Naive thymus-derived CD8-positive, alpha-beta T cell (primary cell): ENCODE measurements at regions not wholly inside any gene's neighbourhood (a gene's known extent, or its start where the extent isn't known, plus 50 kb on each side); places are given as distances from the start of the nearest gene placed in this dataset.
"Not testable (repeated sequence)": the region's sequence is repeated elsewhere in the genome, so short reads cannot be mapped to it uniquely, and the experiment has no call there.

Source experiments
- ATAC-seq, 2 donors: fragments of 150-1000 bp; cut with Tn5 transposase in 1 of 2; sonication (Bioruptor Pico), chemical (Tn5 transposase) in 1 of 2; 1 replicate in 1 of 2; 2 replicates in 1 of 2; pipeline ENCODE4 v1.10.0; 2021; ENCODE audit warnings: mild to moderate bottlenecking in 2 of 2, moderate library complexity in 2 of 2
- POLR2A ChIA-PET: fragments of 350-600 bp; sonication (Branson Sonifier 250); formaldehyde crosslinking; loops from one replicate; lab custom pipeline; 2021; ENCODE audit warnings: antibody characterized with exemption; lab: Charles Lee
- DNase-seq, 10 donors: peaks; one replicate each; pipeline versions ENCODE4 v3.0.0 to v3.0.0-alpha.2; 2020 to 2022
- H3K27ac Mint-ChIP-seq, 10 donors: one replicate each; pipeline ENCODE4 v1.8.0; 2020 to 2022; ENCODE audit warnings: mild to moderate bottlenecking in 10 of 10, mixed read lengths in 10 of 10, moderate library complexity in 4 of 10, inconsistent platforms in 1 of 10
- H3K27me3 Mint-ChIP-seq, 5 donors: one replicate each; pipeline ENCODE4 v1.8.0; 2021 to 2022; ENCODE audit warnings: mixed read lengths in 5 of 5
- H3K36me3 Mint-ChIP-seq, 3 donors: one replicate each; pipeline ENCODE4 v1.8.0; 2020 to 2022; ENCODE audit warnings: mixed read lengths in 3 of 3, mild to moderate bottlenecking in 2 of 3, inconsistent platforms in 1 of 3
- H3K4me1 Mint-ChIP-seq, 4 donors: one replicate each; pipeline ENCODE4 v1.8.0; 2021 to 2022; ENCODE audit warnings: mixed read lengths in 4 of 4
- H3K4me3 Mint-ChIP-seq, 10 donors: one replicate each; pipeline ENCODE4 v1.8.0; 2020 to 2022; ENCODE audit warnings: mild to moderate bottlenecking in 10 of 10, mixed read lengths in 10 of 10, moderate library complexity in 6 of 10, inconsistent platforms in 1 of 10
- H3K9me3 Mint-ChIP-seq, 9 donors: one replicate each; pipeline ENCODE4 v1.8.0; 2020 to 2022; ENCODE audit warnings: mixed read lengths in 9 of 9, mild to moderate bottlenecking in 3 of 9, inconsistent platforms in 1 of 9, moderate library complexity in 1 of 9

DNA sequence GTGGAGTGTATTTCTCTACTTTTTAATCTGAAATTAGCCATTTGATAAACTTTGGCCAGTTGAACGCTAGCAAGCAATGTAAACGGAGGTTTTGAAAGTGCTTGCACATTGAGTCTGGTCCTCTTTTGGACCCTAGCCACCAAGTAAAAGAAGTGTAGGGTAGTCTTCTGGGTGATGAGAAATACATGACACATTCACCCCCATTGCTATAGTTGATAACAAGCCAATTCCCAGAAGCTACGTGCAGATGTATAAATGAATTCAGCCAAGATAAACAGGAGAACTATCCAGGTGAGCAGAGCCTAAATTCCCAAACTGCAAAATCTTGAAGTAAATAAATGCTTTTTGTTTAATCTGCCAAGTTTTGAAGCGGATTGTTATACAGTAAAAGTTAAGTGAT, 965.4 kb upstream of the GRIA3 start:
- peaks cover 0 to 7% (median 0%) of the 10 kb centered on the region in 9 donors for H3K9me3 Mint-ChIP-seq
- H3K27me3 Mint-ChIP-seq, result peaks cover 0 to 8% (median 0%) of the 10 kb centered on the region in 5 donors
- H3K36me3 Mint-ChIP-seq, result no peaks in the 10 kb centered on the region
- no peaks in the 10 kb centered on the region for H3K4me1 Mint-ChIP-seq
- no peak overlapping the region for H3K4me3 Mint-ChIP-seq
- ATAC-seq, result no peak
- POLR2A ChIA-PET, result no interaction called here
- no peak overlapping the region for H3K27ac Mint-ChIP-seq
- no peak for DNase-seq

DNA sequence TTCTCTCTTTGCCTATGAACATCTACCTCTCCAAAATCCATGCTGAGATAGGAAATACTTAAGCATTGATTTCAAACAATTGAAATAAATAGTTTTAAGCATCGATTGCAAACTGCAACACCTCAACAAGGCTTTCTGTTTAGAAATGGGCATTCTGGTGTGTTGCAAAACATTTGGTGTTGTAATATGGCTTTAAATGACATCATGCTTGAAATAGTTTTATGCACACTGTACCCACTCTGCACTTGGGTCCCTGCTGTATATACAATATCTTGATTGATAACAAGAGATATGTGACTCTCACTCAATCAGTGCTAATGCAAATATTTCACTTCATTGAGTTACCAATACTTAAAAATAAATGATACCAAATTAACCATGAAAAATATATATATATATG, 964.9 kb upstream of the GRIA3 start:
- POLR2A ChIA-PET, result no interaction called here
- ATAC-seq, result no peak
- H3K9me3 Mint-ChIP-seq, result peaks cover 0 to 7% (median 0%) of the 10 kb centered on the region in 9 donors
- H3K4me3 Mint-ChIP-seq, result no peak overlapping the region
- H3K27ac Mint-ChIP-seq, result no peak overlapping the region
- no peak for DNase-seq
- H3K36me3 Mint-ChIP-seq, result no peaks in the 10 kb centered on the region
- H3K27me3 Mint-ChIP-seq, result peaks cover 0 to 8% (median 0%) of the 10 kb centered on the region in 5 donors
- H3K4me1 Mint-ChIP-seq, result no peaks in the 10 kb centered on the region

DNA sequence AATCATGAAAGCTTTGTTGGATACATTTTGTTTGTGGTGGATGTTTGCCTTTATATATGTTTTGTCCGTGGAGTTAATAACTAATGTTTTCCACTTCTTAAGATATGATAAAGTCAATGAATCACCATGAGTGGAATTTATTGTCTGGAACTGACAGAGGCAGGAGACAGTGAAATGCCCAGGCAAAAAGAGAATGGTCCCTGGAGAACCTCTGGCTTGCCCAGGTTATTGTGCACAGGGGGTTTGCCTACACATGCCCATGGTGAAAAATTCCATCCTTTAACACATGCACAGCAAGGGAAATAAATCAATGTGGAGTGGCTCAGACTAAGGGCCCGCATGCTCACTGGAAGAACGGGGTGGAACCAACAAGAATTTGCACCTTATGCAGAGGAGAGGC, 964.3 kb upstream of the GRIA3 start:
- ATAC-seq, result no peak
- no peak overlapping the region for H3K4me3 Mint-ChIP-seq
- no peak for DNase-seq
- H3K36me3 Mint-ChIP-seq, result no peaks in the 10 kb centered on the region
- H3K27ac Mint-ChIP-seq, result no peak overlapping the region
- POLR2A ChIA-PET, result no interaction called here
- H3K27me3 Mint-ChIP-seq, result peaks cover 0 to 11% (median 0%) of the 10 kb centered on the region in 5 donors
- H3K4me1 Mint-ChIP-seq, result no peaks in the 10 kb centered on the region
- H3K9me3 Mint-ChIP-seq, result peaks cover 0 to 7% (median 2%) of the 10 kb centered on the region in 9 donors

DNA sequence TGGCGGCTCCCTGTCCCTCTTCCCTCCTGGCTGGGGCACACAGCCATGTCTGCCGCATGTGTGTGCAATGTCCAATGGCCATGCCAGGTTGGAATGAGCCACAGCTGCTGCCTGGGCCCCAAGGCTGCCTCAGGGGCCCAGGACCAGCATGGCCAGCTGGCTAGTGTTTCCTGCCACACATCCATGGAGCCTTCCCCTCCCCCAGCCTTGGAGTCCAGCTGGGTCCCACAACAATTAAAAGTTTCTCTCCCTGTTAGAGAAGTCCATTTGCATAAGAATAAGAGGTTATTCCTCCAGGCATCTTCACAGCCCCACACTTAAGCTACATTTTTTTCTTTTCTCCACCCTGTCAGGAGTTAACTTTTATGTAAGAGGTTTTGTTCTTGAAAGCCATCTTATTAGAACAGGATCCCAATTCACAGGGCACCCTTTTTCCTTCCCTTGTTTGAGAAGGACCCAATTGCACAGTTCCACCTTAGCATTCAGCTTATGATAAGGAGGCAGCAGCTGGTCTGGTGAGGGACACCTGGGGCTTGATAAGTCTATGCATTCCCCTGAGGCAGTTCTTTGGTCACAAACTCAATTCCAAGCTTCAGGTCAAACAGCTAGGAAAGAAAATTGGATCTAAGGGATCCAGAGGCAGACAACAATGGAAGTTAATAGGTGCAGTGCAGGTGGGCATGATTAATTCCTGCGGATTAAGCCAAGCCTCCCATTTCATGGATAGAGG, 963.3 kb upstream of the GRIA3 start:
- no peak for DNase-seq
- H3K27me3 Mint-ChIP-seq, result peaks cover 0 to 13% (median 0%) of the 10 kb centered on the region in 5 donors

DNA sequence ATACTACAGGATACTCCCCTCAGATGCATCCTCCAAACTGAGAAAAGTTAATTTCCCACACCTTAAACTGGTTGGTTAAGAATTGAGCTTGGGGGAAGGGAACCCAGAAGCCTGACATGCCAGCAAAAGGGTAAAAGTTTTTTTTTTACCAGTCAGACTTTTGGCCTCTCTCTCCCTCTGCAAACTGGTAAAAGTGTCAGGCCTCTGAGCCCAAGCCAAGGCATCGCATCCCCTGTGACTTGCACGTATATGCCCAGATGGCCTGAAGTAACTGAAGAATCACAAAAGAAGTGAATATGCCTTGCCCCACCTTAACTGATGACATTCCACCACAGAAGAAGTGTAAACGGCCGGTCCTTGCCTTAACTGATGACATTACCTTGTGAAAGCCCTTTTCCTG, 962.3 kb upstream of the GRIA3 start:
- peaks cover 0 to 13% (median 0%) of the 10 kb centered on the region in 5 donors for H3K27me3 Mint-ChIP-seq
- ATAC-seq, H3K4me1 Mint-ChIP-seq, POLR2A ChIA-PET, H3K27ac Mint-ChIP-seq, H3K4me3 Mint-ChIP-seq, DNase-seq, H3K36me3 Mint-ChIP-seq: not testable (repeated sequence)
- H3K9me3 Mint-ChIP-seq, result peaks cover 0 to 18% (median 3%) of the 10 kb centered on the region in 9 donors

More for the DNA sequence above, 963.3 kb upstream of the GRIA3 start:
- Mint-ChIP-seq H3K4me1 (no peaks in the 10 kb centered on the region), H3K27ac (no peak overlapping the region), H3K4me3 (no peak overlapping the region), H3K36me3 (peaks cover 0 to 2% (median 0%) of the 10 kb centered on the region in 3 donors), H3K9me3 (peaks cover 0 to 14% (median 2%) of the 10 kb centered on the region in 9 donors)
- ATAC-seq, result no peak
- POLR2A ChIA-PET, result no interaction called here

DNA sequence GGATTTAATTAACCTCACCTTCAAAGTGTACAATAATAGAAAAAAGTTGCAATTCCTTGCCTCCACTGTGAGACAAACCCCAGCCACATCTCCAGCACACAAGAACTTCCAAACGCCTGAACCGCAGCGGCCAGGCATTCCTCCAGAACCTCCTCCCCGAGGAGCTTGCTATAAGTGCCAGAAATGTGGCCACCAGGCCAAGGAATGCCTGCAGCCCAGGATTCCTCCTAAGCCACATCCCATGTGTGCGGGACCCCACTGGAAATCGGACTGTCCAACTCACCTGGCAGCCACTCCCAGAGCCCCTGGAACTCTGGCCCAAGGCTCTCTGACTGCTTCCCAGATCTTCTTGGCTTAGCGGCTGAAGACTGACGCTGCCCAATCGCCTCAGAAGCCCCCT, 959.9 kb upstream of the GRIA3 start:
- H3K27ac Mint-ChIP-seq, H3K4me3 Mint-ChIP-seq: not testable (repeated sequence)
- H3K9me3 Mint-ChIP-seq, result peaks cover 0 to 18% (median 3%) of the 10 kb centered on the region in 9 donors

DNA sequence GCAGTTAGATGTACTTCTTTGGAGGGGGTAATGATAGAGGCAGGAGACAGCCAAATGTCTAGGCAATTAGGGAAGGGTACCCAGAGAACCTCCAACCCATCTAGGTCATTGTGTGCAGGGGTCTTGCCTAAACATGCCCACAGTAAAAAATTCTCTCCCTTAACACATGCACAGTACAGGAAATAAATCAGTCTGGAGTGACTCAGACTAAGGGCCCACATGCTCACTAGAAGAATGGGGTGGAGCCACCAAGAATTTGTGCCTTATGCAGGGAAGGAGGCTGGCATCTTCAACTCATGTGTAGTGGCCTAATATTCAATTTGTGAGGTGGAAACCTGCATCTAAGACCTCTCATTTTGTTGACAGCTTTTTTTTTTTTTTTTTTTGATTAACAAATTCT, 945.3 kb upstream of the GRIA3 start:
- H3K27ac Mint-ChIP-seq, result no peak overlapping the region
- no peaks in the 10 kb centered on the region for H3K4me1 Mint-ChIP-seq
- POLR2A ChIA-PET, result no interaction called here
- H3K9me3 Mint-ChIP-seq, result peaks cover 0 to 11% (median 4%) of the 10 kb centered on the region in 9 donors
- H3K27me3 Mint-ChIP-seq, result no peaks in the 10 kb centered on the region
- H3K4me3 Mint-ChIP-seq, result no peak overlapping the region
- DNase-seq (no peak), ATAC-seq (no peak)
- no peaks in the 10 kb centered on the region for H3K36me3 Mint-ChIP-seq

More for the DNA sequence above, 959.9 kb upstream of the GRIA3 start:
- H3K36me3 Mint-ChIP-seq, ATAC-seq, DNase-seq, H3K4me1 Mint-ChIP-seq, POLR2A ChIA-PET: not testable (repeated sequence)
- H3K27me3 Mint-ChIP-seq, result peaks cover 0 to 13% (median 0%) of the 10 kb centered on the region in 5 donors

DNA sequence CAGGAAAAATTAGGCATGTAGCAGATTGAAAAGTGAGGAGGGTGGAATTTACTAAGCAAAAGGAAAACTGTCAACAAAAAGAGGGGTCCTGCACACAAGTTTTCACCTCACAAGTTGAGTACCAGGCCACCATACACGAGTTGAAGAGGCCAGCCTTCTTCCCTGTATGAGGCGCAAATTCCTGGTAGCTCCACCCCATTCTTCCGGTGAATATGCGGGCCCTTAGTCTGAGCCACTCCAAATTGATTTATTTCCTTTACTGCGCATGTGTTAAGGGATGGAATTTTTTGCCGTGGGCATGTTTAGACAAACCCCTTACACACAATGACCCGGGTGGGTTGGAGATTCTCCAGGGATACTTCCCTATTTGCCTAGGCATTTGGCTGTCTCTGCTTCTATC, 942.1 kb upstream of the GRIA3 start:
- POLR2A ChIA-PET, result no interaction called here
- Mint-ChIP-seq H3K4me1 (no peaks in the 10 kb centered on the region), H3K36me3 (no peaks in the 10 kb centered on the region), H3K9me3 (peaks cover 0 to 4% (median 0%) of the 10 kb centered on the region in 9 donors), H3K27ac (no peak overlapping the region), H3K27me3 (no peaks in the 10 kb centered on the region), H3K4me3 (no peak overlapping the region)
- DNase-seq, result no peak
- ATAC-seq, result no peak

DNA sequence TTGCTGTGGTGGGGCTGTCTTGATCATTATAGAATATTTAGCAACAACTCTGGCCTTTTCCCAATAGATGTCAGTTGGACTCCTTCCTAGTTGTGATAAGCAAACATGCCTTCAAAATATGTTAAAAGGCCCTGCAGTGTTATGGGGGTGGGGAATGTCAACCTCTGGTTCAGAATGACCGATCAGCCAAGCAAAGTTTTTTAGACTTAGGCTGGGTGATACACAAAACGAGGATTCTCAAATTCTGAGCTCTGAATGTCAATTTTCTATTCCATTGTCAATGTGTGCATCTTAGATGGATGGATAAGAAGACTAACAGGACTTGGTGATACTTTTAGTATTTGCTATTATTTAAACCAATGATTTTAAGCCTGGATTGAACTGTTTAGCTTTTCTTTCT, 940.0 kb upstream of the GRIA3 start:
- Mint-ChIP-seq H3K4me1 (no peaks in the 10 kb centered on the region), H3K36me3 (no peaks in the 10 kb centered on the region)
- POLR2A ChIA-PET, result no interaction called here

DNA sequence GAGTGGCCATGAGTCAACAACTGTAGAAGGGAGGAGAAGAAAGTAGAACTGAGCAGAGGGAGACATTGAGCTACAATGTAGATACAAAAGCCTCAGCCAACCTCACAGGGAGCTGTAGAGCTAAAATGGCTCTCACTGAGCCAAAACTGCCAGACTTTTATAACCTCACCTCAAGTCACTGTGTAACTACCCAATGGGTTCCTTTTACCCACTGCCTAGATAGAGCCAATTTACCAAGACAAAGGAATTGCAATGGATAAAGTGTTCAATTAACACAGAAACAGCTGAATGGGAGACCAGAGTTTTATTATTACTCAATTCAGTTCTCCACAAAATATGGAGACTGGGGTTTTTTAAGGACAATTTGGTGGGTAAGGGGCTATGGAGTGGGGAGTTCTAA, 938.9 kb upstream of the GRIA3 start:
- ATAC-seq, result no peak
- Mint-ChIP-seq H3K36me3 (no peaks in the 10 kb centered on the region), H3K27ac (no peak overlapping the region), H3K4me3 (no peak overlapping the region), H3K27me3 (no peaks in the 10 kb centered on the region), H3K9me3 (peaks cover 0 to 4% (median 0%) of the 10 kb centered on the region in 9 donors), H3K4me1 (no peaks in the 10 kb centered on the region)
- no peak for DNase-seq
- POLR2A ChIA-PET, result no interaction called here

More for the DNA sequence above, 940.0 kb upstream of the GRIA3 start:
- no peak for DNase-seq
- Mint-ChIP-seq H3K27ac (no peak overlapping the region), H3K9me3 (peaks cover 0 to 4% (median 0%) of the 10 kb centered on the region in 9 donors), H3K27me3 (no peaks in the 10 kb centered on the region), H3K4me3 (no peak overlapping the region)
- ATAC-seq, result no peak

DNA sequence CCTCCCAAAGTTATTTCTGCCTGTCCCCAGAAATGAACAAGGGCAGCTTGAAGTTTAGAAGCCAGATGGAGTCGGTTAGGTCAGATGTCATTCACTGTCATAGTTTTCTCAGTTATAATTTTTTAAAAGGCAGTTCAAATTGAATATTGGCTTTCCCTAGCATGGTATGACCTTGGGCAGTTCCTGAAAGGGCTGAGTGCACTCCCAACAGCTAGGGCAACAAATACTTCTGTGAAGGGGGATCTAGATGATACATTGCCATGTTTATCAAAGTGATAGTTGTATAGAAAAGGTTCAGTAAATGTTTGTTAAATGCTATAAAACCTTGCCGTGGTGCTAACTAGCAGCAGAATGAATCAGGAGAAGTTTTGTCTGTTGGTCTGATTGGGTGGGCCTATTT, 938.1 kb upstream of the GRIA3 start:
- DNase-seq, result no peak
- Mint-ChIP-seq H3K27me3 (no peaks in the 10 kb centered on the region), H3K9me3 (peaks cover 0 to 4% (median 0%) of the 10 kb centered on the region in 9 donors), H3K36me3 (no peaks in the 10 kb centered on the region), H3K27ac (no peak overlapping the region), H3K4me1 (no peaks in the 10 kb centered on the region), H3K4me3 (no peak overlapping the region)
- no peak for ATAC-seq
- POLR2A ChIA-PET, result no interaction called here

DNA sequence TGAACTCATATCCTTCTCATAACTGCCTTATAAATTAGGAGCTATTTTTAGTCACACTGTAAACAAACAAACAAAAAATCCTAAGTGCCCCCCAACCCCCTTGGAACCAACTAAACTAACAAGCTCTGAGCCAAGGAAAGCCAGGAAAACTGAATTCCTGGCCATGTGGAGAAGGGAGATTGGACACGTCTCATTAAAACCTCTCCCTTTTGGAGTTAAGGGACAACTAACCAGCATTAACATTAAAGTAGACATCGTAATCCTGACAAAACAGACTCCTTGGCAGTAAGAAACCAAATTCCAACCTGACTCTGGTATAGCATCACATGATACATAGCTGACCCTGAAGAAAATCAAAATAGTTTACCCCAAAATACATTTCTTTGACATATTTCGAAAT, 937.1 kb upstream of the GRIA3 start:
- ATAC-seq, result no peak
- no peaks in the 10 kb centered on the region for H3K36me3 Mint-ChIP-seq
- no peak overlapping the region for H3K4me3 Mint-ChIP-seq
- H3K9me3 Mint-ChIP-seq, result peaks cover 0 to 4% (median 0%) of the 10 kb centered on the region in 9 donors
- POLR2A ChIA-PET, result no interaction called here
- H3K4me1 Mint-ChIP-seq, result no peaks in the 10 kb centered on the region
- H3K27me3 Mint-ChIP-seq, result no peaks in the 10 kb centered on the region
- no peak for DNase-seq
- H3K27ac Mint-ChIP-seq, result no peak overlapping the region

DNA sequence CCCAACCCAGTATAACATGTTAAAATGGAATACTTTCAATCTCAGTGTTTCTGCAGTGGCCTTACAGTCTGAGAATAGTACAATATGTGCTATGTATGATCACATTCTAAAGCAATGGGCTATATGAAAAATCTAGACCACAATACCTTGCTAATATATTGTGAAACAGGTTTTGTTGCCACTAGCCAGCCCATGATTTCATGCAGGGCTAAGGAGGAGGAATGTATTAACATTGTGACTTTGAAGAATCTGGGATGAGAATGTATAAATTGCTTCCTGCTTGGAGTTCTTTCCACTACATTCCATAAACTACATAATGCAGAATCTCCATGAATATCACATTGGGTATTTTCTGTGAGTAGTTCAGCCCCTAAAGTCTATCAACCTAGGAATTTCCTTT, 935.4 kb upstream of the GRIA3 start:
- no peak for ATAC-seq
- DNase-seq, result no peak
- Mint-ChIP-seq H3K27me3 (no peaks in the 10 kb centered on the region), H3K4me1 (no peaks in the 10 kb centered on the region), H3K27ac (no peak overlapping the region), H3K36me3 (no peaks in the 10 kb centered on the region), H3K9me3 (peaks cover 0 to 5% (median 0%) of the 10 kb centered on the region in 9 donors), H3K4me3 (no peak overlapping the region)
- POLR2A ChIA-PET, result no interaction called here

DNA sequence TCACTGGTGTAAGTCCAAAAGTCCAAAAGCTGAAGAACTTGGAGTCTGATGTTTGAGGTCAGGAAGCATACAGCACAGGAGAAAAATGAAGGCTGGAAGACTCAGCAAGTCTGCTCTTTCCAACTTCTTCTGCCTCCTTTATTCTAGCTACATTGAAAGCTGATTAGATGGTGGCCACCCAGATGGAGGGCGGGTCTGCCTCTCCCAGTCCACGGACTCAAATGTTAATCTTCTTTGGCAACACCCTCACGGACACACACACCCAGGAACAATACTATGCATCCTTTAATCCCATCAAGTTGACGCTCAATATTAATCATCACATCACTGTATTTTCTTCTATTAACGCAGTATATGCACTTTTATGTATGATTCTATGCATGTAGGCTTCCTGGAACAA, 931.6 kb upstream of the GRIA3 start:
- H3K27ac Mint-ChIP-seq, result no peak overlapping the region
- no peaks in the 10 kb centered on the region for H3K36me3 Mint-ChIP-seq
- no peaks in the 10 kb centered on the region for H3K27me3 Mint-ChIP-seq
- POLR2A ChIA-PET, result no interaction called here
- DNase-seq (no peak), ATAC-seq (no peak)
- H3K4me3 Mint-ChIP-seq, result no peak overlapping the region
- H3K9me3 Mint-ChIP-seq, result peaks cover 0 to 2% (median 0%) of the 10 kb centered on the region in 9 donors
- H3K4me1 Mint-ChIP-seq, result no peaks in the 10 kb centered on the region
